ENCODE measurements at regions not wholly inside any gene's neighbourhood (a gene's known extent, or its start where the extent isn't known, plus 50 kb on each side); places are given as distances from the start of the nearest gene placed in this dataset.

DNA sequence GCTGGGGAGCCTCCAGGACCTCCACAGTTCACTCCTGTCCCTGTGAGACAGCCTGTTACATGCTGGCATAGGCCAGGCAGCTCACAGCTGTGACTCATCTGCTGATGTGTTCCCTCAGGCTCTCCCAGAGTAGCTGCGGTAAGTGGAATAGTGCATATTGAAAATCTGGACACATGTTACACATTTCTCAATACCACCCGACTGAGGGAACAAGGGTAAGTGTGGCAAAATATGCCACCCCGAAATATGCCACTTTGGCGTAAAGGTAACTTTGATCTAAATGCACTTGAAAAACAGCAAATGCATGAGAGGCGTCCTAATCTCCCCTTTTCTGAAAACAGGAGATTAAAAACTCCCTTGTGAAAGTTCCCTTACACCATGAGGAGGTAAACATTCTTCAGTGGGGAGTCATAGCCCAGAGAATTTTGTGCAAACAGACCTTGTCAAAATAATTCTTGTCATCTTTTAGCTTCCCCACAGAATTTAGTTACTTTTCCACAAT is 557.9 kb downstream of the CCDC85A start:
- peak overlapping the region; percentile 95 for H3K27ac Mint-ChIP-seq (ENCODE audit: unreplicated experiment)
- H3K27me3 Mint-ChIP-seq (ENCODE audit: unreplicated experiment): no peaks in the 10 kb centered on the region
- H3K4me1 Mint-ChIP-seq (ENCODE audit: unreplicated experiment): peaks cover 48% of the 10 kb centered on the region
- peak; percentile 87 for DNase-seq (ENCODE audit: extremely low spot score, unreplicated experiment)
- H3K36me3 Mint-ChIP-seq (ENCODE audit: unreplicated experiment): no peaks in the 10 kb centered on the region
- H3K9me3 Mint-ChIP-seq (ENCODE audit: unreplicated experiment): peaks cover 5% of the 10 kb centered on the region
- H3K4me3 Mint-ChIP-seq (ENCODE audit: unreplicated experiment): peak overlapping the region; percentile 56
- TF ChIP-seq, protein P1, sequence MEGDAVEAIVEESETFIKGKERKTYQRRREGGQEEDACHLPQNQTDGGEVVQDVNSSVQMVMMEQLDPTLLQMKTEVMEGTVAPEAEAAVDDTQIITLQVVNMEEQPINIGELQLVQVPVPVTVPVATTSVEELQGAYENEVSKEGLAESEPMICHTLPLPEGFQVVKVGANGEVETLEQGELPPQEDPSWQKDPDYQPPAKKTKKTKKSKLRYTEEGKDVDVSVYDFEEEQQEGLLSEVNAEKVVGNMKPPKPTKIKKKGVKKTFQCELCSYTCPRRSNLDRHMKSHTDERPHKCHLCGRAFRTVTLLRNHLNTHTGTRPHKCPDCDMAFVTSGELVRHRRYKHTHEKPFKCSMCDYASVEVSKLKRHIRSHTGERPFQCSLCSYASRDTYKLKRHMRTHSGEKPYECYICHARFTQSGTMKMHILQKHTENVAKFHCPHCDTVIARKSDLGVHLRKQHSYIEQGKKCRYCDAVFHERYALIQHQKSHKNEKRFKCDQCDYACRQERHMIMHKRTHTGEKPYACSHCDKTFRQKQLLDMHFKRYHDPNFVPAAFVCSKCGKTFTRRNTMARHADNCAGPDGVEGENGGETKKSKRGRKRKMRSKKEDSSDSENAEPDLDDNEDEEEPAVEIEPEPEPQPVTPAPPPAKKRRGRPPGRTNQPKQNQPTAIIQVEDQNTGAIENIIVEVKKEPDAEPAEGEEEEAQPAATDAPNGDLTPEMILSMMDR (IDR thresholded peaks at IDR 0.05): no peak

DNA sequence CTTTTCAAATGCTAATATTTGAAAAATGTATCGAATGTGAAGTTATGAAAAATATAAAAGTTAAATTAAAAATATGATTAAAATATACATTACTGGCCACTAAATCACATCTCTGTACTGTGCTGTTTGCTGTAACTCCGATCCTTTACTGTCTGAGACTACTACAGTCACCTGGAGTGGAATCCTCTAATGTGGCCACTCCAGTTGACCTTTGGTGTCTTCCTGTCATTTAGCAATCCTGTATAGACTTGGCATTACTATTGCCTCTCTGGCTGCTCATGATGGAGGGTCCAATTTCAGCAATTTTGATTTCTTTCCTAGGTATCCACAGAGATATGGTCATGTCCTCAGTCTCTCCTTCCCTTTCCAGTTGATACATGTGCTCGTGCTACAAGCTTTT is 560.0 kb downstream of the CCDC85A start:
- DNase-seq (ENCODE audit: extremely low spot score, unreplicated experiment): no peak
- TF ChIP-seq, protein P1 (IDR thresholded peaks at IDR 0.05): no peak
- Mint-ChIP-seq H3K9me3 (ENCODE audit: unreplicated experiment) (no peaks in the 10 kb centered on the region), H3K4me3 (ENCODE audit: unreplicated experiment) (no peak overlapping the region), H3K27me3 (ENCODE audit: unreplicated experiment) (no peaks in the 10 kb centered on the region), H3K27ac (ENCODE audit: unreplicated experiment) (no peak overlapping the region), H3K4me1 (ENCODE audit: unreplicated experiment) (peaks cover 48% of the 10 kb centered on the region), H3K36me3 (ENCODE audit: unreplicated experiment) (no peaks in the 10 kb centered on the region)

DNA sequence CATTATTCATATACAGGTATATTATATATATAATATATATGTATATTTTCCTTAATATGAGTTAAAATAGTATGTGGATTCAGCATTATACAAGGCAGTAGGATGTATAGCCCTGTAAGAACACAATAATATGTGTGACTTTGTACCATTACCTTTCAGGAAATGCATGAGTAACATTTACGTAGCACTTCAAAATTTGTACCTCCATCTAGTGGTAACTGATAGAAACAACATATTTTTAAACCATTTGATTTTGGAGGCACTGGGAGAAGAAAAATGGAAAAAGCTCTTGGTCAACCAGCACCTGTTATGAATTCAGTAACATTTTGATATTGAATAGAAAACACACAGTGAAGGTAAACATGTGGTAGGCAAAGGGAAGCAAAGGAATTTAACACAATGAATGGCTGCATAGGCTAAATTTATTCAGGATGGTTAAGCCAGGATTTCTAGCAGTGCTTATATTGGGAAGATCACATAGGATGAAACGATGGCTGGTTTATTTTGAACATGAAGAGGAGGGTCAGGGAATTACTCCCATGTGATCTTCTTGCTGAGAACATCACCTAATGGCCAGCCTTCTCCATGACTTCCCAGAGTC is 565.5 kb downstream of the CCDC85A start:
- H3K27me3 Mint-ChIP-seq (ENCODE audit: unreplicated experiment): peaks cover 3% of the 10 kb centered on the region
- peaks cover 7% of the 10 kb centered on the region for H3K4me1 Mint-ChIP-seq (ENCODE audit: unreplicated experiment)
- DNase-seq (ENCODE audit: extremely low spot score, unreplicated experiment): no peak
- no peak overlapping the region for H3K4me3 Mint-ChIP-seq (ENCODE audit: unreplicated experiment)
- TF ChIP-seq, protein P1 (IDR thresholded peaks at IDR 0.05): peak; percentile 68
- no peak overlapping the region for H3K27ac Mint-ChIP-seq (ENCODE audit: unreplicated experiment)
- no peaks in the 10 kb centered on the region for H3K9me3 Mint-ChIP-seq (ENCODE audit: unreplicated experiment)
- H3K36me3 Mint-ChIP-seq (ENCODE audit: unreplicated experiment): no peaks in the 10 kb centered on the region

DNA sequence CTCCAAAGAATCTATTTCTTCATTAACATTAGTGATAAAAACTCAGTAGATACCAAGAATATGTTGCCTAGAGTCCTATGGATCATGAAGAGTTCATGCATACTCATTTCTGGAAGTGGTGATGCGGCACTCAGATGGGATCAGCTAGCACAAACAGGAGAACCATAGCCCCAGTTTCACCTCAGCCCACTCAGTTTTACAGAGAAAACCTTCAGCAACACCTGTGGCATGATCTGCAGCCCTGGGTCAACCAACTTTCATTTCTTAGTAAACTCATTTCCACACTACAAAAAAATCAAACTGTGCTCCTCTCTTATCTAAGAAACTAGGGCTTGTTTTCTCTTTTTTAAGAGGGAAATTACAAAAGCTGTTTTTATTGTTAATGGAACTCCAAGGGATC is 569.4 kb downstream of the CCDC85A start:
- Mint-ChIP-seq H3K27ac (ENCODE audit: unreplicated experiment) (no peak overlapping the region), H3K4me1 (ENCODE audit: unreplicated experiment) (peaks cover 6% of the 10 kb centered on the region), H3K9me3 (ENCODE audit: unreplicated experiment) (no peaks in the 10 kb centered on the region), H3K4me3 (ENCODE audit: unreplicated experiment) (no peak overlapping the region), H3K36me3 (ENCODE audit: unreplicated experiment) (no peaks in the 10 kb centered on the region), H3K27me3 (ENCODE audit: unreplicated experiment) (peaks cover 8% of the 10 kb centered on the region)
- TF ChIP-seq, protein P1 (IDR thresholded peaks at IDR 0.05): no peak
- no peak for DNase-seq (ENCODE audit: extremely low spot score, unreplicated experiment)

DNA sequence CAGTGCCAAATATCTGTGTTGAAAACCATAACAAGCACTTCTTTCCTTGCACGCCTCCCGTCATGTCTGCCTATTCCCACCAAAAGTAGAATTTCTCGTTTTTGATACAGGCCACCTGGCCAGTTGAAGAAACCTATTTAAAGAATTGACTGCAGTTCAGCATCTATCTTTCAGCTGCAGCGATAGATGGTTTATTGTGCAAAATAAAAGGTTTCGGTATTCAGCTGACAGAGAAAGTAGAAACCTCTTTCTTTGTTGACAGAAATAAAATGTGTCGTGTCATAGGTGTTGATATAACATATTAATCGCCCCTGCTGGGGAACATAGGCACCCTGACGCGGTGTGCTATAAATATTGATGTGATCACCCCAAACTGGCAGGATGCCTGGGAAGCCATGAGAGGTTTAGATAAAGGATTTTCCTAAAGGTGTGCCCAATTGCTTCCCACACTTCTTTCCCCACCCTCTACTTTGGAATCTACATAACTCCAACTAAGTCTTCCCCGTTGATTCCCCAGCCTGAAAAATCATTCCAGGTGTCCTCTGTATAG is 570.4 kb downstream of the CCDC85A start:
- TF ChIP-seq, protein P1 (IDR thresholded peaks at IDR 0.05): no peak
- no peaks in the 10 kb centered on the region for H3K4me1 Mint-ChIP-seq (ENCODE audit: unreplicated experiment)
- no peaks in the 10 kb centered on the region for H3K9me3 Mint-ChIP-seq (ENCODE audit: unreplicated experiment)
- no peak overlapping the region for H3K27ac Mint-ChIP-seq (ENCODE audit: unreplicated experiment)
- H3K36me3 Mint-ChIP-seq (ENCODE audit: unreplicated experiment): no peaks in the 10 kb centered on the region
- no peak for DNase-seq (ENCODE audit: extremely low spot score, unreplicated experiment)
- H3K27me3 Mint-ChIP-seq (ENCODE audit: unreplicated experiment): peaks cover 8% of the 10 kb centered on the region
- H3K4me3 Mint-ChIP-seq (ENCODE audit: unreplicated experiment): no peak overlapping the region
